ENCODE measurements at regions not wholly inside any gene's neighbourhood (a gene's known extent, or its start where the extent isn't known, plus 50 kb on each side); places are given as distances from the start of the nearest gene placed in this dataset.

DNA sequence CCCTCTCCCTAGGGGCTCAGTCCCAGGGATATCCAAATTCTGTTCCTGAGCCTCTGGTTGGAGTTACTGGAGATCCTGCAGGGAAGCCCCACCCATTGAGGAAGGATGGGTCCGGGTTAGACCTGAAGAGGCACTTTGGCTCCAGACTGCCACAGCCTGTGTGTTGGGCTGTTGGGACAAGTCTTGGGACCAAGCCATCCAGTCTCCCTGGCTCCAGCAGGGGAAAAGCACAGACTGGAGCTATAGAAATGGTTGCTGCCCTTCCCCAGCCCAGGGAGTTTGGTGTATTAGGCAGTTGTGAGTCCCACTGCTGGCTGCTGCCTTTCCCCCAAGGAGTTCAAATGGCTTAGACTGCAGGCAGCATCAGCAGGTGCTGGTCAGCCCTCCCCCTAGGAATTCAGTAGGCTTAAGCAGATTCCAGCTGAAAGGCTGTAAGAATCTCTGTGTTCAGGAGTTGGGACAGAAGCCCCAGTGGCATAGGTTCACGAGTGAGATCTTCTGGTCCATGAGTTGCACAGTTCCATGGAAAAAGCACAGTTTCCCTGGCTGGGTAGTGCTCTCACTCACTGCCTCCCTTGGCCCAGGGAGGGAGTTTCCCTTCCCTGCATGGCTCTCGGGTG lies 344.0 kb upstream of the EPHA5 start:
- TF ChIP-seq, protein P1, sequence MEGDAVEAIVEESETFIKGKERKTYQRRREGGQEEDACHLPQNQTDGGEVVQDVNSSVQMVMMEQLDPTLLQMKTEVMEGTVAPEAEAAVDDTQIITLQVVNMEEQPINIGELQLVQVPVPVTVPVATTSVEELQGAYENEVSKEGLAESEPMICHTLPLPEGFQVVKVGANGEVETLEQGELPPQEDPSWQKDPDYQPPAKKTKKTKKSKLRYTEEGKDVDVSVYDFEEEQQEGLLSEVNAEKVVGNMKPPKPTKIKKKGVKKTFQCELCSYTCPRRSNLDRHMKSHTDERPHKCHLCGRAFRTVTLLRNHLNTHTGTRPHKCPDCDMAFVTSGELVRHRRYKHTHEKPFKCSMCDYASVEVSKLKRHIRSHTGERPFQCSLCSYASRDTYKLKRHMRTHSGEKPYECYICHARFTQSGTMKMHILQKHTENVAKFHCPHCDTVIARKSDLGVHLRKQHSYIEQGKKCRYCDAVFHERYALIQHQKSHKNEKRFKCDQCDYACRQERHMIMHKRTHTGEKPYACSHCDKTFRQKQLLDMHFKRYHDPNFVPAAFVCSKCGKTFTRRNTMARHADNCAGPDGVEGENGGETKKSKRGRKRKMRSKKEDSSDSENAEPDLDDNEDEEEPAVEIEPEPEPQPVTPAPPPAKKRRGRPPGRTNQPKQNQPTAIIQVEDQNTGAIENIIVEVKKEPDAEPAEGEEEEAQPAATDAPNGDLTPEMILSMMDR (IDR thresholded peaks at IDR 0.05), result no peak
- TF ChIP-seq EP300 (IDR thresholded peaks at IDR 0.05) (no peak), POLR2A (IDR thresholded peaks at IDR 0.05; ENCODE audit: low read depth) (no peak)

All from esophagus muscularis mucosa (tissue), 4 donors.